ENCODE measurements at regions not wholly inside any gene's neighbourhood (a gene's known extent, or its start where the extent isn't known, plus 50 kb on each side); places are given as distances from the start of the nearest gene placed in this dataset.
"Not testable (repeated sequence)": the region's sequence is repeated elsewhere in the genome, so short reads cannot be mapped to it uniquely, and the experiment has no call there.

- no peak for DNase-seq
Measured at GRCh38 chr21:36602735-36603134, 96.2 kb upstream of the SIM2 start.

GRCh38 chr21:36603221-36603620, 95.7 kb upstream of the SIM2 start:
- DNase-seq: no peak

GRCh38 chr21:36605426-36605825, 93.5 kb upstream of the SIM2 start:
- DNase-seq: no peak

GRCh38 chr21:36606287-36606982, 92.5 kb upstream of the SIM2 start:
- DNase-seq: no peak

GRCh38 chr21:36606983-36607325, 92.0 kb upstream of the SIM2 start:
- DNase-seq: no peak

GRCh38 chr21:36608041-36608896, 90.6 kb upstream of the SIM2 start:
- DNase-seq: no peak

GRCh38 chr21:36608897-36609225, 90.1 kb upstream of the SIM2 start:
- DNase-seq: no peak

GRCh38 chr21:36609654-36610053, 89.3 kb upstream of the SIM2 start:
- no peak for DNase-seq

- no peak for DNase-seq
Measured at GRCh38 chr21:36610201-36610600, 88.7 kb upstream of the SIM2 start.

GRCh38 chr21:36610935-36611334, 88.0 kb upstream of the SIM2 start:
- no peak for DNase-seq

- no peak for DNase-seq
Measured at GRCh38 chr21:36611379-36611778, 87.5 kb upstream of the SIM2 start.

- no peak for DNase-seq
Measured at GRCh38 chr21:36613059-36613458, 85.9 kb upstream of the SIM2 start.

GRCh38 chr21:36613554-36613953, 85.4 kb upstream of the SIM2 start:
- DNase-seq: no peak

GRCh38 chr21:36615274-36615964, 83.5 kb upstream of the SIM2 start:
- no peak for DNase-seq

GRCh38 chr21:36616773-36617172, 82.1 kb upstream of the SIM2 start:
- not testable (repeated sequence) for DNase-seq

- not testable (repeated sequence) for DNase-seq
Measured at GRCh38 chr21:36621794-36622193, 77.1 kb upstream of the SIM2 start.

GRCh38 chr21:36624105-36624504, 74.8 kb upstream of the SIM2 start:
- DNase-seq: no peak

GRCh38 chr21:36626791-36627190, 72.1 kb upstream of the SIM2 start:
- no peak for DNase-seq

- DNase-seq: no peak
Measured at GRCh38 chr21:36627242-36627641, 71.7 kb upstream of the SIM2 start.

GRCh38 chr21:36628106-36628505, 70.8 kb upstream of the SIM2 start:
- no peak for DNase-seq

- DNase-seq: no peak
Measured at GRCh38 chr21:36628761-36629460, 70.0 kb upstream of the SIM2 start.

- DNase-seq: no peak
Measured at GRCh38 chr21:36630485-36631206, 68.3 kb upstream of the SIM2 start.

- DNase-seq: no peak
Measured at GRCh38 chr21:36636016-36636415, 62.9 kb upstream of the SIM2 start.
